HG03175 (cell line): ENCODE measurements at regions not wholly inside any gene's neighbourhood (a gene's known extent, or its start where the extent isn't known, plus 50 kb on each side); places are given as distances from the start of the nearest gene placed in this dataset.
"Not testable (repeated sequence)": the region's sequence is repeated elsewhere in the genome, so short reads cannot be mapped to it uniquely, and the experiment has no call there.

Experiments used
- ATAC-seq: cut with Tn5 transposase; IDR thresholded peaks from one replicate; pipeline ENCODE4 v1.9.1; 2021; ENCODE audit warnings: mild to moderate bottlenecking, moderate library complexity; ENCODE audit not compliant: unreplicated experiment

DNA sequence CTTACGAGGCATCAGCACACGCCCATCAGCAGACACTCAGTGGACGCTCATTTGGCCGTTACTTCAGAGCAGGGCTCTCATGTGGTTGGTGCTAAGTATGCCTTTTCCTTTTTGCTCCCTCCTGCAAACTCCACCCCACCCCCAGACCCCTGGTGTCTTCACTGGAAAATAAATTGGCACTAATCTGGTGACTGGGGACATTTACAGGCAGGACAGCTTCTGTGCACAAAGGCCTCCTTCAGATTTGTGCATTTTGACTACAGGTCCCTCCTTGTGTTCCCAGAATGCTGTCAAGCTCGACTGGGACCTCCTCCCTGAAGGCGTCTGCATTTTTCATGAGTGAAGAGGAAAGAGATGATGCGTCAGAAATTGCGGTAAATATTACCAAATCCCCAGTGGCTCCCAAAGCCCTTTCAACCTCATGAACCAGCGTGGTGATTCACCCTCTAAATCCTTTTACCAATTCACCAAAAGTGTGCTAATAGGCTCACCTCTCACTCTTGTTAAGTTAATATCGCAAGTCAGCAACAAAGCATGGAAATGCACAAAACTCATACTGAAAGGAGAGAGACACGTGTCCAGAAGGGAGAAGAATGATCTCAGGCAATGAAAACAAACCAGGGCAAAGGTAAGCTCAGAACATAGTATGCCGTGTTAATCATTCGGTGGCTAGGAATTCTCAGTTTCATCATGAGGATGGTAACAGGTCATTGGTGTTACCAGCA, 119.0 kb downstream of the NKX6-1 start:
- ATAC-seq: no peak

DNA sequence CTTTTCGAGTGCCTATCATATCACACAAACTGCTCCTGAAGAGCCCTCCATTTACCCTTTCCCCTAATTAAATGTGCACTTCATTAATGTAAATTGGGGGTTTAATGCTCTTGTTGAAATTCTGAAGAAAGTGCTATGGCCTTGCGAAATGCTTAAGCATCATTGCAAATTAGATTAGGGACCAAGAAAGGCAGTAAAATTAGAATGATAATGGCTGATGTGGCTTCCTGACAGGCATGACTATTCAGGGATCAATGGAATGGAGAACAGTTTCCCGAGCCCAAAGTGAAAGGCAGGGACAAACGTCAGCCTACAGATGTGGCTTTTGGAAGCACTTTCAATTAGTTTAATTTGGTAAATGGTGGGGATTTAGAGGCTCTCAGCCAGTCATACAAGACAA, 120.1 kb downstream of the NKX6-1 start:
- no peak for ATAC-seq

DNA sequence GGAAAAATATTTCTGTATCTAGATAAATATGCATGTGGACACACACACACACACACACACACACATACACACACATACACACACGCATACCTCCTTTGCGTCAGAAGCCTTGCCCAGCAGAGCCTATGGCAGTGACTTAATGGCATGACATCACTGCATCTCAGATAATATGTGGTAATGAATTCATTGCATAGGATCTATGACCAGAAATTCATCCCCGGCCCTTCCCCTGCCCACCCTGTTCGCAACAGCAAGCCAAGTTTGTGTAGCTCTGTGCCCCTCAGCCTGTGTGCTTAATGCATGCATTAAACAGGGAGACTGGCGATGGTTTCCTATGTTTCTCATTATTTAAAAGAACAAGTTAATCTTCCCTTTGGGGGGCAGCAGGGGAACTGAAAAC, 120.7 kb downstream of the NKX6-1 start:
- no peak for ATAC-seq

DNA sequence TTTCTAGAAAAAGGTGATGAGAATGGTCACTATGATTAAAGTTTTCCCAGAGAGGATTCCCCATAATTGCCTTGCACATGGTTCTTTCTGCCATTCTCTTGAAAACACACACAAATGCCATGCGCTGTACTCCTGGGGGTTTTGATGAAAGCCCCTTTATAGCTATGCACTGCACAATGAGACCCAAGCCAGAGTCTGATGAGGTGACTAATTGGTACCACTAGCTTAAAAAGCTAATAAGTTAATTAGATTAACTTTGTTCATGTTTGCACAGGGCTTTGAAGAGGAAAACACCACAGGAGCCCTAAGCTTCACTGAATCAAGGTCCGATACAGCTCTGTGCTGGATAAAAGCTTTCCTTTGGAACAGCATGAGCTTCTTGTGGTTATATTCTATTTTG, 132.2 kb downstream of the NKX6-1 start:
- no peak for ATAC-seq

DNA sequence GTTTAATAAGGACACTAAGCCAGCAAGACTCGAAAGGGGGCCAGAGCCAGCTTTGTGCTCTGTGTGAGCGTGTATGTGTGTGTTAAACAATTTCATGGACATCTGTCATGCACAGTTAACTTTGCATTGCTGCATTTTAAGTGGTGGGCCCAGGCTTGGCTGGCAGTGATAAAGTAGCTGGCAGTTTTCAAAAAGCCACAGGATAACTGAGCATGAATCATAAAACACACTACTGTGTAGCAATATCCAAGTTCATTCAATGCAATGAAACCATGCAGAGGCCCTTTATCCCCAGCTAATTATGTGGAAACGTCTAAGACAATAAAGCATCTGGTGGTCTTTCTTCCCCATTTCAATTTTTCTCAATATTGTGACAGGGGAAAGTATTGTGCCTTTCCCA, 132.9 kb downstream of the NKX6-1 start:
- ATAC-seq: no peak

DNA sequence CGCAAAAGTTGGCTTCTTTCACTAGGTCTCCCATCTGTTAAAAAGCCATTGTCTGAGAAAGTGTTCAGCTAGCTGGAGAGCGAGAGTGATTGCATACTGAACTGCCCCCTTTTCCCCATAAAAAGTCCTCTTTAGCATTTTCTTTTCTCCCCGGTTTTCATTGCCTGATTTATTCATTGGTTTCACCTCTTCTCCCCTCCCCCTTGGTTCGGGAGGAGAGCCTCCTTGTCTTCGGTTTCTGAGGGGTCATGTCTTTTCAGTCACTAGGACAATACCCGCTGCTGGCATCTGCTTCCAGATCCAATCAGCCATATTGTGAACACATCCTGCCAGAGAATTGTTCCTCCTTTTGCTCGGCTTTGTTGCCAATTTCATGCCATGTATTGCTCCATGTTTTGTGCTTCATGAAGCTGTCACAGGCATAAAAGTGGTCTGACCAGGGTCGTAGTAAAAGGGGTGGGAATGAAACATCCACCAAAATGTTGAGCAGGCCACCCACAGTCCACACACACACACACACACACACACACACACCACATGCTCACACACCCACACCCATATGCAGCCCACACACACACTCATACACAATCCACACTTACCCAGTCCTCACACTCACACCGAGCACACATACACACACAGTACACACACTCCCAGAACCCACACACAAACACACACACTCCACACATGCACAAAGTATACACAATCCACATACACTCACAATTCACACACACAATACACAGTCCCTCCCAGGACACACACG, 136.0 kb downstream of the NKX6-1 start:
- ATAC-seq: no peak

DNA sequence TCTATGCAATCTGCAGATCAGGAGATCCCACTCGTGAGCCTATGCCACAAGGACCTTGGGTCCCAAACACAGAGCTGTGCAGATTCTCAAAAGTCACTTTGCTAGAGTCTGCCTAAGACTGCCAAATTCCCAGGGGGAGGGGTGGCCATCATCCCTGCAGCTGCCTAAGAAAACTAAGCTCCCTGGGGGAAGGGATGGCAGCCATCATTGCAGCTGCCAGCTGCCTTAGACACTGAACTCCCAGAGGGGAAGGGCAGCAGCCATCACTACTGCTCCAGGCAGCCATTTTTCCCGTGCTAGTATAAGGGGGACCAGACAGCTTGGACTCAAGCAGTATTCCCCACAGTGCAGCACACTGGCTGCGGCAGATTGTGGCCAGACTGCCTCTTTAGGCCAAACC, 156.9 kb downstream of the NKX6-1 start:
- no peak for ATAC-seq

DNA sequence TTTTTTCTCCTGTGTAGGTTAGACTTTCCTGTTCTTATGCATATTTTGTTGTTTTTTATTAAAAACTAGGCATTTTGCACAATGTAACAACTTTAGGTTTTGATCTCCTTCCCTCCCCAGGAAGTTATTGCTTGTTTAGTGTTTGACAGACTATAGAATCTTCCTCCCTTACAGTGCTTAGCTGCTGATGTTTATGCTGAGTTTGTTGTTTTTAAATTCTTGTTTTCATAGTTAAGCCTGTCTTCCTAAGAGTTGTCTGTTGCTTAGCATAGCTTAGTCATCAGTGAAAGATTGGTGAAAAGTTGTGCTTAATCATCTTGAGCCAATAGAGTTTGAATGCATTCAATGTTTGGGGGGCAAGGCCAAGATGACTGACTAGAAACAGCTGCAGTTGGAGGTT, 157.5 kb downstream of the NKX6-1 start:
- no peak for ATAC-seq

DNA sequence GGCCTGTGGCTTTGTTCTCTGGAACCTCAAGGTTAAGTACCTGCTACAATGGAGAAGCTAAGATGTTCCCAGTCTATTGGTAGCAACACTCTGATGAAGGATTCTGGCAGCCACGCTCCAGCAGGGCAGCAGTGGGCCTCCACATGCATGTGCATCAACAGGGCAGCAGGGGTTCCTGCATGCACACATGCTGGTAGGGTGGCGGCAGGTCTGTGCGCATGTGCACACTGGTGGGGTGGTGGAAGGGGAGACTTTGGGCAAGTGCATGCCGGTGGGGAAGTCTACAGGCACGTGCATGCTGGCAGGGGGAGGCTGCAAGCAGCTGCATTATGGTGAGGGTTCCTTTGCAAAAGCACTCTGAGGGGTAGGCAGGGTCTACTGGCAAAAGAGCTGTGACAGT, 160.7 kb downstream of the NKX6-1 start:
- ATAC-seq: no peak

DNA sequence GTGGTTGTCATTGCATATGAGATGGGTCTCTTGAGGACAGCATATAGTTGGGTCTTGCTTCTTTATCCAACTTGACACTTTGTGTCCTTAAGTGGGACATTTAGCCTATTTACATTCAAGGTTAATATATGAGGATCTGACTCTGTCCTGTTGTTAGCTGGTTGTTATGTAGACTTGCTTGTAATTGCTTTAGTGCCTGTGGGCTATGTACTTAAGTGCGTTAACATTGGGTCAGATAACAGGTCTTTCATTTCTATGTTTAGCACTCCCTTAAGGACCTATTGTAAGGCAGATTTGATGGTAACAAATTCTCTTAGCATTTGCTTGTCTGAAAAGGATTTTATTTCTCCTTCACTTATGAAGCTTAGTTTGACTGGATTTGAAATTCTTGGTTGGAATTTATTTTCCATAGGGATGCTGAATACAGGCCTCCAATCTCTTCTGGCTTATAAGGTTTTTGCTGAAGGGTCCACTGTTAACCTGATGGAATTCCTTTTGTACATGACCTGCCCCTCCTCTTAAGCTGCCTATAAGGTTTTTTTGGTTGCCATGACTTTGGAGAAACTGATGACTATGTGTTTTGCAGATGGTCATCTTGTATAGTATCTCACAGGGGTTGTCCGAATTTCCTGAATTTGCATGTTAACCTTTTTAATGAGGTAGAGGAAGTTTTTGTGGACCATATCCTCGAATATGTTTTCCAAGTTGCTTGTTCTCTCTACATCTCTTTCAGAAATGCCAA, 162.0 kb downstream of the NKX6-1 start:
- no peak for ATAC-seq

DNA sequence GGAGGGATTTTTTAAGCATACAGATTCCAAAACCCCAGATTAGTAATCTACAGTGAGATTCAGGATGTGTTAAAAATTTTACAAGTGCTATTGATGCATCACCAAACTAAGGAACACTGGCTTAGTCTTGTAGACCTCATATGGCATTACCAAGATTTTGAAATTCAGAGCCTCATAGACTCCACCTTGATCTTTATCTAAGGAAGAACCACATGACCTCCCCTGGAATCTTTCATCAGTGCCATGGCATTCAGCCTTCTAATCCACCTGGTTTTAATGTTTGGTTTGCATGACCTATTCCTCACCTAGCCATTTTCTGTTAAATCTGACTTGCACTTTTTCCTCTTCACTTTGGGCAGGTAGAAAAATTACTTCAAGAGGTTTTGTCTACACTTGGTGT, 171.6 kb downstream of the NKX6-1 start:
- ATAC-seq: no peak

DNA sequence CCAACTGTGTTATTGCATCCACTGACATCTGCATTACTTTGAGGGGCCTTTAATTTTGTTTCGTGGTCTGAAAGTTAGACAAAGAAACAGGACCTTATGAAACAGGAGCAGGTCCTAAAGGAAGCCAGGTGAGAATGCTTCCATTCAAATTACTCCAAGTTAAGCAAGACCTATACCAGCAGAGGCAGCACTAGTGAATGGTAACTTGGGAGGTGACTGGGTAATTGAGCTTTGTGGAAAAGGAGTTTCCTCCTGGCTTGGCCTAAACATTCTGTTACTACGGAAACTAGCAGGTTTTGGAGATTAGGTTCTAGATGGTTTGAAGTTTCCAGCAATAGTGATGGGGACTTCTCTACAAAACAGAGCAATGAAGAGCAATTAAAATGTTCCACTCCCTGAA, 173.5 kb downstream of the NKX6-1 start:
- no peak for ATAC-seq

DNA sequence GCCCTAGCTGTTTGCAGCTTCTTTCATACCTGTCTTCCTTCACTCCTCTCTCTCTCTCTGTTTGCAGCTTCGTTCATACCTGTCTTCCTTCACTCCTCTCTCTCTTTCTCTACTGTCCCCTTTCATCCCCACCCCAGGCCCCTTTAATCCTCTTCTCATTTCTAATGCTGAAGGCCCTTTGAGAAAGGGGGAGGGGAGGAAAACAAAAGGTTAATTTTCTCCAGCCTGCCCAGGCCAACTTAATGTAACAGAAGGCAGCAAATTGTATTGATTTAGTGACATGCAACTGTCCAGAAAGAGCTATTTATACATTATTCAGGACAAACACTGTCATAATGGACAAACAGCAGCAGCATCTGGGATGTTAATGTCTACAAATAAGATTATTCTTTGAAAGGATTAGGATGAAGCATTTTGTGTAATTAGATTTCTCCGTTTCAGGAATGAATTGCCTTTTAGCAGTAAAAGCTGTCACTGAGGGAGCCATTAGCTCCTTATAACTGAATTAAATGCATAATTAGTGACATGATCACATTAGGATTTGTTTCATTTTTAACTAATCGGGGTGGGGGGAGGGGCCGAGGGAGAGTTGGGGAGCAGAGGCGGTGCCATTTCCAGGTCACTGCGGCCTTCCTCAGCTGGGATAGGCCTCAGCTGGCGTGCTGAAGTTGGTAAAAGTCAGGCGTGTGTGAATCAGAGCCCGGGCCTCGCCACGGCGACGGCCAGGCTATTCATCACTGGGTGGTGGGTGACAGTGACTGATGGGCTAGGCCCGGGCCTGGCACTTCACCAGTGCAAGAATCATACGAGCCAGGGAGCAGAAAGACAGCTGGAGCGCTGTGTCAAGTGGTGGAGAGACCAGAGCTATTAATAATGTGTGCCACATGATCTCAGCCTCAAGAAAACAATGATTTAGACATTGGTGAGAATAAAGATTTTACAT, 174.5 kb downstream of the NKX6-1 start:
- no peak for ATAC-seq

DNA sequence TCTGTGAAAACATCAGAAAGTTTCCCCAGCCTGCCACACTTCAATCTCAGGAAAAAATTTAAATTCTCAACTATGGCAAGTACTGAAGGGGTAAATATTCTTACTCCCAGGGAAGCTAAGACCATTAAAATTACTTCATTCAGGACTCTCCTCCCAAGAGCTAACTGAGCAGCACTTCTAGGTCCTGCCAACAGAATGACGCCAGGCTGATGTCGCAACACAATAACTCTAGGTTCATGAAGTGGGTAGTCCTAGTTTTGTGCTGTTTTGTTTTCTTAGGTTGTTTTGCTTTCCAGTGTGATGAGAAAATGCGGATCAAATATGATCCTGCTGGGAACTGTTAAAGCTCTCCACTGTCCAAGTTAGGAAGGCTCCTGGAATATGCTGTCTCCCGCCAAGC, 180.0 kb downstream of the NKX6-1 start:
- no peak for ATAC-seq

DNA sequence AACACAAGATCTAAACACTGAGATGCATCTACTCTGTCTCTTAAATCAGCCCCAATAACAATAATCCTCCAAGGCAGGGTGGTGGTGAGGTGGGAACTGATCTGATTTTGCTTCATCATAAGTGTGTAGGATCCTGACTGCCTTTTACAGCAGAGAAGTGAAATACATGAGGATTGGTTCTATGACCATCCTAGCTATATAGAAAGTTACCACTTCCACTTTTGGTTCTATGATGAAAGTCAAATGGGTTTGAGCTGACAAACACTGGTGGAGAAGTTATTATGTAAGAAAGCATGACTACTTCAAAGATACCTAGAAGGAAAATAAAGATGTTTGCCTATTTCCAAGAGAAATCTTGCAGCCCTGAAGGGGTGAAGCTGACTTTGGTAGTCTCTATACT, 181.6 kb downstream of the NKX6-1 start:
- ATAC-seq: no peak

DNA sequence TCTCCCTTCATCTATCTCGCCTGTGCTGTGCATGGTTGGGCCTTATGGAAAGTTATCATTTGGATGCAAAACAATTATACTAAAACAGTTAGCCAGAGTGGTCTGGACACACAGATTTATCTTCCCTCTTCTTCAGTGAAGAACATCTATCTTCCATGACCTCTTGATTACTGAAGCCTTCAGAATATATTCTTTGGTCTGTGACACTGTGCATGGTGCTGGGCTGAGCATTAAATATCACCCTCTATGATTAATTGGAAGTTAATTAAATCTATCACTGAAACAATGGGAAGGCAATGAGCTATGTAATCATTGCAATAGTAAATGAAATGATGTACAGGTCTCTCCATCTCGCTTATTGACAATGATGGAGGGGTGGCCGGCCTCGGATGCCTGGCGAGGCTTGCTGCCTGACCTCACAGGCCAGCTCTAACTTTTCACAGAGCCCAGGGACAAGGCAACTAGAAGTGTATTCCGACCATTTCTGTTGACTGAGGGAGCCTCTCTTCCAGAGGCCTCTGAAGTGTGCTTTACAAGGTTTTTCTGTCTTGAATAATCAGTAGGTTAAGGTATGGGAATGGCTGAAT, 186.6 kb downstream of the NKX6-1 start:
- ATAC-seq: no peak

DNA sequence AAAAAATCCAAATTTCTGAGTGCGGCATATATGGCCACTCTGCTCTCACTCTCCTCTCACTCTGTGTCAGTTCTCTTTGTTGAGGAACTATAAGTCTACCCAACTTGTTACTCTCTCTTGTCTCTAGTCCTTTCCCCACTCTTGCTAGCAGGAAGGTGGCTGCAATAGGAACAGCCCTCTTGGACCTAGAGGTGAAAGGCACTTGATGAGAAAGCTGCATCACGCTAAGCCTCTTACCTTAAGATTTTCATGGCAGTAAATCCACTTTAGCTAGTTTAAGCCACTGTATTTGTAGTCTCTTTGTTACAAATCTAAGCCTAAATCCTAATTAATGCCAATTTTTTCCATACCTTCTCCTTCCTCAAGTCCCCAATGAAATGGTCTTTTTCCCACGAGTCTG, 189.9 kb downstream of the NKX6-1 start:
- no peak for ATAC-seq

DNA sequence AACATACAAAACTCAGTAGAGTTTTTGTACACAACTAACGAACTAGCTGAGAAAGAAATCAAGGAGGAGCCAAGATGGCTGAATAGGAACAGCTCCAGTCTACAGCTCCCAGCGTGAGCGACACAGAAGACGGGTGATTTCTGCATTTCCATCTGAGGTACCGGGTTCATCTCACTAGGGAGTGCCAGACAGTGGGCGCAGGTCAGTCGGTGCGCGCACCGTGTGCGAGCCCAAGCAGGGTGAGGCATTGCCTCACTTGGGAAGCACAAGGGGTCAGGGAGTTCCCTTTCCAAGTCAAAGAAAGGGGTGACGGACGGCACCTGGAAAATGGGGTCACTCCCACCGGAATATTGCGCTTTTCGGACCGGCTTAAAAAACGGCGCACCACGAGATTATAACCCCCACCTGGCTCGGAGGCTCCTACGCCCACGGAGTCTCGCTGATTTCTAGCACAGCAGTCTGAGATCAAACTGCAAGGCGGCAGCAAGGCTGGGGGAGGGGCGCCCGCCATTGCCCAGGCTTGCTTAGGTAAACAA, 200.3 kb downstream of the NKX6-1 start:
- not testable (repeated sequence) for ATAC-seq

DNA sequence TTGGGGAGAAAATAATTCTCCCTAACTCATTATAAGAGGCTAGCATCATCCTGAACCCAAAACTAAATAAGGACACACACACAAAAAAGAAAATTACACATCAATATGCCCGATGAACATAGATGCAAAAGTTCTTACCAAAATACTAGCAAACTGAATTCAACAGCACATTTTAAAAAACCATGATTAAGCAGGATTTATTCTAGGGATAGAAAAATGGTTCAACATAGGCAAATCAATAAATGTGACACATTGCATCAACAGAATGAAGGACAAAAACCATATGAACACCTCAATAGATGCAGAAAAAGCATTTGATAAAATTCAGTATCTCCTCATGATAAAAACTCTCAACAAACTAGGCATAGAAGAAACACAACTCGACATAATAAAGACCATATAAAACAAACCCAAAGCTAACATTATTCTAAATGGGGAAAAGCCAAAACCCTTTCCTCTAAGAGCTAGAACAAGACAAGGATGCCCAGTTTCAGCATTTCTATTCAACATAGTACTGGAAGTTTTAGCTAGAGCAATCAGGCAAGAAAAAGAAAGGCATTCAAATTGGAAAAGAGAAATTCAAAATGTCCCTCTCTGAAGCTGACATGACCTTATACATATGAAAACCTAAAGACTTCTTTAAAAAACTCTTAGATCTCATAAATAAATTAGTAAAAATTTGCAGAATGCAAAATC, 200.9 kb downstream of the NKX6-1 start:
- ATAC-seq: no peak

DNA sequence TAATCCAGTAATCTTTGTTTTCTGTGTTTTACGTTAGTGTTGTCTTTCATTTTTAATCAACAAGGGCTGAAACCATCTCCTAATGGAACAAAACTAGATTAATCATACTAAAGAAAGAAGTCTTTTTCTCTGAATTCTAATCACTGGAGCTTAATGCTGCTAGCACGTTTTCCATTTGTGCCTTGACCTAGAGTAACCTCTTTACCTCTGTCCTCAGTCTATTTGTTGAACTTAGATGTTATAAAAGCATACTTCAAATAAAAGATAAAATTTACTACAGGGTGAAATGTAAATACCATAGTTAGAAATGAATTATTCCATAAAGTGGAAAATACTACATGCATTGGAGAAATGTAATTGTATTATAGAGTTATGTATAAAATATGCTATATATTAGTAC, 207.1 kb downstream of the NKX6-1 start:
- no peak for ATAC-seq
